ENCODE measurements at regions not wholly inside any gene's neighbourhood (a gene's known extent, or its start where the extent isn't known, plus 50 kb on each side); places are given as distances from the start of the nearest gene placed in this dataset.

GRCh38 chr4:137611998-137612700 lies 79.9 kb upstream of the PCDH18 start (continued):
- no peak for TF ChIP-seq ZNF687 (IDR thresholded peaks at IDR 0.05)
- TF ChIP-seq FOXM1 (IDR thresholded peaks at IDR 0.05; ENCODE audit: low read depth, low read length) = no peak
- TF ChIP-seq HDAC6 (IDR thresholded peaks at IDR 0.05; ENCODE audit: unreplicated experiment) = no peak
- TF ChIP-seq MEF2B (IDR thresholded peaks at IDR 0.05; ENCODE audit: partially characterized antibody, poor library complexity, severe bottlenecking) = no peak
- TF ChIP-seq, protein P1, sequence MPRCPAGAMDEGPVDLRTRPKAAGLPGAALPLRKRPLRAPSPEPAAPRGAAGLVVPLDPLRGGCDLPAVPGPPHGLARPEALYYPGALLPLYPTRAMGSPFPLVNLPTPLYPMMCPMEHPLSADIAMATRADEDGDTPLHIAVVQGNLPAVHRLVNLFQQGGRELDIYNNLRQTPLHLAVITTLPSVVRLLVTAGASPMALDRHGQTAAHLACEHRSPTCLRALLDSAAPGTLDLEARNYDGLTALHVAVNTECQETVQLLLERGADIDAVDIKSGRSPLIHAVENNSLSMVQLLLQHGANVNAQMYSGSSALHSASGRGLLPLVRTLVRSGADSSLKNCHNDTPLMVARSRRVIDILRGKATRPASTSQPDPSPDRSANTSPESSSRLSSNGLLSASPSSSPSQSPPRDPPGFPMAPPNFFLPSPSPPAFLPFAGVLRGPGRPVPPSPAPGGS (IDR thresholded peaks at IDR 0.05; ENCODE audit: borderline replicate concordance, insufficient read depth, low read depth, low read length, poor library complexity, severe bottlenecking) = no peak
- TF ChIP-seq RAD21 (IDR thresholded peaks at IDR 0.05; ENCODE audit: insufficient read depth, low read depth, low read length) = no peak

All from GM12878 (cell line).